Smooth muscle cell (in vitro differentiated cells): ENCODE measurements at regions not wholly inside any gene's neighbourhood (a gene's known extent, or its start where the extent isn't known, plus 50 kb on each side); places are given as distances from the start of the nearest gene placed in this dataset.

ENCODE experiments used
- DNase-seq: peaks from one replicate; lab custom pipeline; 2025; ENCODE audit not compliant: unreplicated experiment; lab: John Stamatoyannopoulos, UW
- H2AFZ ChIP-seq: fragments of 200-600 bp; sonication (generic); 2 replicates; pipeline ENCODE4 v1.6.0; 2016; ENCODE audit warnings: antibody characterized with exemption, low read depth, mild to moderate bottlenecking
- H3F3A ChIP-seq: fragments of 200-600 bp; sonication (generic); 2 replicates; pipeline ENCODE4 v1.6.0; 2017; ENCODE audit warnings: antibody characterized with exemption, low read depth
- H3K27ac ChIP-seq: fragments of 200-600 bp; sonication (generic); 2 replicates; pipeline ENCODE4 v1.5.1; 2016; ENCODE audit warnings: low read depth, mild to moderate bottlenecking
- H3K27me3 ChIP-seq: fragments of 200-600 bp; sonication (generic); 2 replicates; pipeline ENCODE4 v1.6.1; 2016; ENCODE audit warnings: low read depth, mild to moderate bottlenecking
- H3K36me3 ChIP-seq: fragments of 200-600 bp; sonication (generic); 2 replicates; pipeline ENCODE4 v1.5.1; 2016; ENCODE audit warnings: low read depth
- H3K4me1 ChIP-seq: fragments of 200-600 bp; sonication (generic); 2 replicates; pipeline ENCODE4 v1.5.1; 2016; ENCODE audit warnings: low read depth
- H3K4me2 ChIP-seq: fragments of 200-600 bp; sonication (generic); 2 replicates; pipeline ENCODE4 v1.6.0; 2016; ENCODE audit warnings: mild to moderate bottlenecking
- H3K4me3 ChIP-seq: fragments of 200-600 bp; sonication (generic); 2 replicates; pipeline ENCODE4 v1.5.1; 2016; ENCODE audit warnings: mild to moderate bottlenecking
- H3K79me2 ChIP-seq: fragments of 200-600 bp; sonication (generic); 2 replicates; pipeline ENCODE4 v1.6.0; 2016; ENCODE audit warnings: low read depth, mild to moderate bottlenecking
- H3K9ac ChIP-seq: fragments of 200-600 bp; sonication (generic); 2 replicates; pipeline ENCODE4 v1.6.0; 2016; ENCODE audit warnings: low read depth
- H3K9me3 ChIP-seq: fragments of 200-600 bp; sonication (generic); replicated peaks from 2 replicates; pipeline ENCODE4 v1.5.1; 2016; ENCODE audit warnings: low read depth
- H4K20me1 ChIP-seq: fragments of 200-600 bp; sonication (generic); 2 replicates; pipeline ENCODE4 v1.6.0; 2016; ENCODE audit warnings: low read depth
- CTCF ChIP-seq: fragments of 200-600 bp; sonication (generic); IDR thresholded peaks from 2 replicates; pipeline ENCODE4 v1.5.1; 2017; ENCODE audit warnings: borderline replicate concordance, mild to moderate bottlenecking, antibody characterized with exemption; ENCODE audit not compliant: insufficient read depth, poor library complexity, severe bottlenecking
- WGBS: methylation state at CpG from one replicate; pipeline ENCODE4 v1.1.7; 2016; ENCODE audit warnings: low lambda C conversion rate; 5-methylcytosine and 5-hydroxymethylcytosine counted together

- Histone ChIP-seq H3K4me2 (no peak overlapping the region), H3K79me2 (no peaks in the 10 kb centered on the region), H3K36me3 (no peaks in the 10 kb centered on the region), H3F3A (no peaks in the 10 kb centered on the region), H4K20me1 (no peaks in the 10 kb centered on the region), H3K27ac (no peak overlapping the region), H3K9ac (no peak overlapping the region), H3K27me3 (no peaks in the 10 kb centered on the region), H2AFZ (no peak overlapping the region), H3K4me1 (no peaks in the 10 kb centered on the region), H3K4me3 (no peak overlapping the region), H3K9me3 (no peaks in the 10 kb centered on the region)
- WGBS = 95% methylated on average over 4 of the region's 4 CpGs
- no peak for DNase-seq
- TF ChIP-seq CTCF = no peak
Observed at GRCh38 chr18:55886886-55887285, 298.9 kb upstream of the TCF4 start.

- no peaks in the 10 kb centered on the region for H3K79me2 ChIP-seq
- no peaks in the 10 kb centered on the region for H3K36me3 ChIP-seq
- H3K9ac ChIP-seq = no peak overlapping the region
- no peaks in the 10 kb centered on the region for H3K27me3 ChIP-seq
- H4K20me1 ChIP-seq = no peaks in the 10 kb centered on the region
- no peak overlapping the region for H2AFZ ChIP-seq
- H3F3A ChIP-seq = no peaks in the 10 kb centered on the region
- no peak overlapping the region for H3K4me2 ChIP-seq
- H3K4me1 ChIP-seq = peaks cover 7% of the 10 kb centered on the region
- TF ChIP-seq CTCF = no peak
- H3K27ac ChIP-seq = no peak overlapping the region
- H3K4me3 ChIP-seq = no peak overlapping the region
- no peak for DNase-seq
- WGBS = 81% methylated on average over 2 of the region's 2 CpGs
- H3K9me3 ChIP-seq = no peaks in the 10 kb centered on the region
Observed at GRCh38 chr18:55884498-55884897, 296.5 kb upstream of the TCF4 start.

GRCh38 chr18:55880617-55881016 lies 292.6 kb upstream of the TCF4 start:
- 87% methylated on average over 8 of the region's 8 CpGs for WGBS
- no peak overlapping the region for H3K27ac ChIP-seq

More at GRCh38 chr18:55880617-55881016, 292.6 kb upstream of the TCF4 start:
- Histone ChIP-seq H4K20me1 (no peaks in the 10 kb centered on the region), H3K9me3 (no peaks in the 10 kb centered on the region), H3K36me3 (no peaks in the 10 kb centered on the region), H3K4me1 (peaks cover 45% of the 10 kb centered on the region), H3K4me3 (no peak overlapping the region), H3K27me3 (no peaks in the 10 kb centered on the region), H3K4me2 (no peak overlapping the region), H3F3A (no peaks in the 10 kb centered on the region), H3K79me2 (no peaks in the 10 kb centered on the region), H3K9ac (no peak overlapping the region), H2AFZ (no peak overlapping the region)
- no peak for DNase-seq
- TF ChIP-seq CTCF = no peak
